ENCODE measurements at regions not wholly inside any gene's neighbourhood (a gene's known extent, or its start where the extent isn't known, plus 50 kb on each side); places are given as distances from the start of the nearest gene placed in this dataset.

- Histone ChIP-seq H3K79me2 (ENCODE audit: insufficient read depth, low read length) (no peaks in the 10 kb centered on the region), H3K27me3 (ENCODE audit: insufficient read depth, low read length) (no peaks in the 10 kb centered on the region), H3K27ac (ENCODE audit: low read depth, low read length, poor library complexity, severe bottlenecking) (no peak overlapping the region), H3K9me2 (ENCODE audit: low read depth, low read length) (no peaks in the 10 kb centered on the region), H2AFZ (ENCODE audit: low read length) (no peak overlapping the region), H3K4me1 (ENCODE audit: insufficient read depth, low read length, severe bottlenecking) (no peaks in the 10 kb centered on the region), H3F3A (ENCODE audit: insufficient read depth, low read length) (no peaks in the 10 kb centered on the region), H4K20me1 (ENCODE audit: insufficient read depth, low read length) (no peaks in the 10 kb centered on the region), H3K4me2 (ENCODE audit: low read length) (no peak overlapping the region), H3K9ac (ENCODE audit: low read length) (no peak overlapping the region), H3K9me3 (ENCODE audit: low read length) (no peaks in the 10 kb centered on the region), H3K4me3 (ENCODE audit: low read depth, low read length, poor library complexity, severe bottlenecking) (no peak overlapping the region), H3K36me3 (ENCODE audit: insufficient read depth, low read length) (no peaks in the 10 kb centered on the region)
- no peak for TF ChIP-seq EZH2 (IDR thresholded peaks at IDR 0.05; ENCODE audit: borderline replicate concordance, low read length)
- no peak for TF ChIP-seq CTCF (IDR thresholded peaks at IDR 0.05; ENCODE audit: low read length)
These were observed 394.5 kb downstream of the LMO4 start for GRCh38 chr1:87723193-87723592.

GRCh38 chr1:87728169-87728568 lies 399.5 kb downstream of the LMO4 start:
- no peak overlapping the region for H2AFZ ChIP-seq (ENCODE audit: low read length)
- H3K4me3 ChIP-seq (ENCODE audit: low read depth, low read length, poor library complexity, severe bottlenecking), result no peak overlapping the region
- no peaks in the 10 kb centered on the region for H4K20me1 ChIP-seq (ENCODE audit: insufficient read depth, low read length)
- no peaks in the 10 kb centered on the region for H3K9me3 ChIP-seq (ENCODE audit: low read length)
- H3K36me3 ChIP-seq (ENCODE audit: insufficient read depth, low read length), result no peaks in the 10 kb centered on the region
- H3K79me2 ChIP-seq (ENCODE audit: insufficient read depth, low read length), result no peaks in the 10 kb centered on the region
- H3K27me3 ChIP-seq (ENCODE audit: insufficient read depth, low read length), result no peaks in the 10 kb centered on the region
- H3K9me2 ChIP-seq (ENCODE audit: low read depth, low read length), result no peaks in the 10 kb centered on the region; the same call in 1 of the 2 replicates
- H3K9ac ChIP-seq (ENCODE audit: low read length), result no peak overlapping the region
- no peak overlapping the region for H3K27ac ChIP-seq (ENCODE audit: low read depth, low read length, poor library complexity, severe bottlenecking)
- no peaks in the 10 kb centered on the region for H3F3A ChIP-seq (ENCODE audit: insufficient read depth, low read length)
- H3K4me2 ChIP-seq (ENCODE audit: low read length), result no peak overlapping the region
- TF ChIP-seq EZH2 (IDR thresholded peaks at IDR 0.05; ENCODE audit: borderline replicate concordance, low read length), result no peak
- no peak for TF ChIP-seq CTCF (IDR thresholded peaks at IDR 0.05; ENCODE audit: low read length)
- H3K4me1 ChIP-seq (ENCODE audit: insufficient read depth, low read length, severe bottlenecking), result no peaks in the 10 kb centered on the region

- Histone ChIP-seq H3K79me2 (ENCODE audit: insufficient read depth, low read length) (no peaks in the 10 kb centered on the region), H3F3A (ENCODE audit: insufficient read depth, low read length) (no peaks in the 10 kb centered on the region), H3K4me1 (ENCODE audit: insufficient read depth, low read length, severe bottlenecking) (no peaks in the 10 kb centered on the region), H3K9me3 (ENCODE audit: low read length) (no peaks in the 10 kb centered on the region), H4K20me1 (ENCODE audit: insufficient read depth, low read length) (no peaks in the 10 kb centered on the region), H3K9me2 (ENCODE audit: low read depth, low read length) (no peaks in the 10 kb centered on the region; the same call in 1 of the 2 replicates), H3K27me3 (ENCODE audit: insufficient read depth, low read length) (no peaks in the 10 kb centered on the region), H3K9ac (ENCODE audit: low read length) (no peak overlapping the region), H3K36me3 (ENCODE audit: insufficient read depth, low read length) (no peaks in the 10 kb centered on the region), H3K4me2 (ENCODE audit: low read length) (no peak overlapping the region), H3K4me3 (ENCODE audit: low read depth, low read length, poor library complexity, severe bottlenecking) (no peak overlapping the region), H2AFZ (ENCODE audit: low read length) (no peak overlapping the region), H3K27ac (ENCODE audit: low read depth, low read length, poor library complexity, severe bottlenecking) (no peak overlapping the region)
- TF ChIP-seq EZH2 (IDR thresholded peaks at IDR 0.05; ENCODE audit: borderline replicate concordance, low read length) (no peak), CTCF (IDR thresholded peaks at IDR 0.05; ENCODE audit: low read length) (no peak)
These were observed 401.9 kb downstream of the LMO4 start for GRCh38 chr1:87730274-87731216.

Data from OCI-LY1 (cell line).